IMR-90 (cell line): ENCODE measurements at regions not wholly inside any gene's neighbourhood (a gene's known extent, or its start where the extent isn't known, plus 50 kb on each side); places are given as distances from the start of the nearest gene placed in this dataset.

ENCODE experiments used
- ATAC-seq: fragments of 200-7000 bp; cut with Tn5 transposase; 2 replicates; pipeline ENCODE4 v1.9.1; 2020; ENCODE audit warnings: low read depth, mild to moderate bottlenecking, moderate library complexity
- BruUV-seq: library from RNA; stranded (reverse); fragments of 400-500 nt; replicated peaks from 2 replicates; lab custom pipeline; 2021; lab: Mats Ljungman, UMichigan
- CTCF ChIA-PET: fragments of 300-600 bp; formaldehyde crosslinking; extraction: SDS; loops from one replicate; lab custom pipeline; 2021; ENCODE audit warnings: antibody characterized with exemption; lab: Yijun Ruan, JAX
- POLR2A ChIA-PET: fragments of 300-600 bp; sonication (Branson Sonifier 250); formaldehyde crosslinking; loops from one replicate; lab custom pipeline; 2022; ENCODE audit warnings: antibody characterized with exemption; ENCODE audit not compliant: unreplicated experiment; lab: Charles Lee
- DNase-seq: peaks from one replicate; pipeline ENCODE4 v3.0.0; 2013
- H2AFZ ChIP-seq: replicated peaks from 2 replicates; pipeline ENCODE3; 2013; ENCODE audit warnings: low read length, mild to moderate bottlenecking; ENCODE audit not compliant: poor library complexity
- H2AK5ac ChIP-seq: 2 replicates; pipeline ENCODE4 v1.6.1; 2013; ENCODE audit warnings: low read depth, low read length, inconsistent platforms
- H2AK9ac ChIP-seq: replicated peaks from 2 replicates; pipeline ENCODE3; 2013; ENCODE audit warnings: mild to moderate bottlenecking, low read depth, low read length, moderate library complexity; ENCODE audit not compliant: poor library complexity
- H2BK120ac ChIP-seq: 2 replicates; pipeline ENCODE4 v1.6.1; 2013; ENCODE audit warnings: low read depth, low read length, inconsistent platforms
- H2BK15ac ChIP-seq: 3 replicates; pipeline ENCODE4 v1.6.1; 2013; ENCODE audit warnings: low read depth, low read length, inconsistent platforms
- H2BK20ac ChIP-seq: 2 replicates; pipeline ENCODE4 v1.6.1; 2013; ENCODE audit warnings: low read depth, mild to moderate bottlenecking, inconsistent platforms, low read length, moderate library complexity
- H2BK5ac ChIP-seq: 2 replicates; pipeline ENCODE4 v1.6.1; 2013; ENCODE audit warnings: mild to moderate bottlenecking, low read depth, low read length, inconsistent platforms; ENCODE audit not compliant: poor library complexity, severe bottlenecking
- H3K14ac ChIP-seq: replicated peaks from 2 replicates; pipeline ENCODE4 v1.6.1; 2013; ENCODE audit warnings: low read depth, low read length, inconsistent platforms
- H3K18ac ChIP-seq: 2 replicates; pipeline ENCODE4 v1.6.1; 2013; ENCODE audit warnings: low read depth, low read length, control low read depth
- H3K23ac ChIP-seq: 2 replicates; pipeline ENCODE4 v1.6.1; 2013; ENCODE audit warnings: low read depth, low read length, inconsistent platforms
- H3K27ac ChIP-seq: 2 replicates; pipeline ENCODE4 v1.5.1; 2013; ENCODE audit warnings: mild to moderate bottlenecking, control low read depth, low read length; ENCODE audit not compliant: insufficient read depth
- H3K27me3 ChIP-seq: 2 replicates; pipeline ENCODE4 v1.6.1; 2013; ENCODE audit warnings: low read length; ENCODE audit not compliant: control insufficient read depth, insufficient read depth
- H3K36me3 ChIP-seq: 2 replicates; pipeline ENCODE4 v1.6.1; 2013; ENCODE audit warnings: low read length, mixed read lengths; ENCODE audit not compliant: control insufficient read depth, insufficient read depth
- H3K4ac ChIP-seq: 2 replicates; pipeline ENCODE4 v1.6.1; 2013; ENCODE audit warnings: low read depth, low read length, inconsistent platforms
- H3K4me1 ChIP-seq: 2 replicates; pipeline ENCODE4 v1.6.1; 2013; ENCODE audit warnings: low read length, mixed read lengths; ENCODE audit not compliant: control insufficient read depth, insufficient read depth
- H3K4me2 ChIP-seq: 2 replicates; pipeline ENCODE4 v1.6.1; 2013; ENCODE audit warnings: low read depth, mild to moderate bottlenecking, control low read depth, low read length, moderate library complexity
- H3K4me3 ChIP-seq: 2 replicates; pipeline ENCODE4 v1.5.1; 2013; ENCODE audit warnings: low read depth, mild to moderate bottlenecking, control low read depth, low read length, moderate library complexity; ENCODE audit not compliant: insufficient read depth
- H3K56ac ChIP-seq: 2 replicates; pipeline ENCODE4 v1.6.1; 2013; ENCODE audit warnings: low read length, inconsistent platforms; ENCODE audit not compliant: insufficient read depth; ENCODE audit errors: extremely low read depth
- H3K79me1 ChIP-seq, 2 experiments: 2 replicates each; pipeline ENCODE4 v1.6.1; 2013; ENCODE audit warnings: low read length in 2 of 2, inconsistent platforms in 1 of 2, low read depth in 1 of 2
- H3K9ac ChIP-seq: 2 replicates; pipeline ENCODE4 v1.6.1; 2013; ENCODE audit warnings: low read depth, low read length, control low read depth
- H3K9me1 ChIP-seq: 2 replicates; pipeline ENCODE4 v1.6.1; 2013; ENCODE audit warnings: low read length, inconsistent platforms; ENCODE audit not compliant: insufficient read depth
- H3K9me3 ChIP-seq: 2 replicates; pipeline ENCODE4 v1.6.1; 2013; ENCODE audit warnings: low read length; ENCODE audit not compliant: control insufficient read depth, insufficient read depth
- H4K20me1 ChIP-seq: 2 replicates; pipeline ENCODE4 v1.6.1; 2013; ENCODE audit warnings: low read length, inconsistent platforms; ENCODE audit not compliant: insufficient read depth
- H4K5ac ChIP-seq: 2 replicates; pipeline ENCODE4 v1.6.1; 2013; ENCODE audit warnings: mild to moderate bottlenecking, low read depth, low read length, control low read depth
- H4K8ac ChIP-seq, 2 experiments: 2 replicates each; pipeline ENCODE4 v1.6.1; 2013; ENCODE audit warnings: low read depth in 2 of 2, low read length in 2 of 2, control low read depth in 1 of 2, inconsistent platforms in 1 of 2
- H4K91ac ChIP-seq: 2 replicates; pipeline ENCODE4 v1.6.1; 2013; ENCODE audit warnings: low read depth, low read length, inconsistent platforms; ENCODE audit not compliant: insufficient read depth
- CEBPB ChIP-seq: IDR thresholded peaks from 2 replicates; pipeline ENCODE4 v1.6.1; 2012; ENCODE audit warnings: low read depth, low read length, improper control_type of control experiment
- WGBS, 2 experiments: methylation state at CpG; one replicate each; pipeline versions ENCODE4 v1.1.5 to v1.1.7; 2013; ENCODE audit warnings: missing lambda C conversion rate in 2 of 2; ENCODE audit not compliant: insufficient read length in 1 of 2; ENCODE audit errors: extremely low coverage in 2 of 2; 5-methylcytosine and 5-hydroxymethylcytosine counted together
- dilution Hi-C: fragments of 300-500 bp; cut with HindIII; formaldehyde crosslinking; loops from one replicate; pipeline ENCODE4 v1.14.3; 2018; ENCODE audit warnings: low sequenced_read_pairs; ENCODE audit not compliant: unreplicated experiment
- in situ Hi-C: fragments of 300-500 bp; cut with MboI; formaldehyde crosslinking; loops from 3 replicates; pipeline ENCODE4 v1.14.3; 2019; ENCODE audit warnings: low sequenced_read_pairs, inconsistent platforms, mixed read lengths
- intact Hi-C: fragments of 100-400 bp; cut with micrococcal nuclease; formaldehyde crosslinking; loops from 2 replicates; pipeline ENCODE4 v1.10.0; 2022
- TF ChIP-seq, protein P1 (sequence below): fragments of 150-350 bp; IDR thresholded peaks from 2 replicates; pipeline ENCODE4 v1.6.1; 2017; ENCODE audit warnings: mild to moderate bottlenecking, antibody characterized with exemption, low read length, low read depth

- POLR2A ChIA-PET, result no interaction called here
- dilution Hi-C loops, result no loop called here
These were observed 236.8 kb downstream of the KLF13 start for GRCh38 chr15:31563421-31563820.

More at GRCh38 chr15:31563421-31563820, 236.8 kb downstream of the KLF13 start:
- Histone ChIP-seq H3K9ac (no peak overlapping the region), H2BK5ac (no peak overlapping the region), H3K56ac (no peak overlapping the region), H2BK15ac (no peak overlapping the region), H2AFZ (no peak overlapping the region), H3K9me1 (no peaks in the 10 kb centered on the region; the same call in 1 of the 2 replicates), H3K4me1 (no peaks in the 10 kb centered on the region), H2AK9ac (no peak overlapping the region), H3K27ac (no peak overlapping the region), H3K79me1 (no peaks in the 10 kb centered on the region), H3K4me2 (no peak overlapping the region), H4K20me1 (no peaks in the 10 kb centered on the region), H2AK5ac (no peak overlapping the region), H3K14ac (no peak overlapping the region), H3K18ac (no peak overlapping the region), H2BK20ac (no peak overlapping the region), H3K9me3 (no peaks in the 10 kb centered on the region), H4K5ac (no peak overlapping the region), H4K8ac (no peak overlapping the region), H3K27me3 (no peaks in the 10 kb centered on the region), H4K91ac (no peak overlapping the region), H3K23ac (no peak overlapping the region), H3K4me3 (no peak overlapping the region), H3K36me3 (no peaks in the 10 kb centered on the region), H3K4ac (no peak overlapping the region), H2BK120ac (no peak overlapping the region)
- CTCF ChIA-PET, result interaction anchor here (1.0 kb wide), 1 partner anchor 11 kb away, joined by 3 read pairs; no protein-coding TSS in a partner anchor
- no TSS peak for BruUV-seq
- ATAC-seq (no peak), DNase-seq (no peak)
- TF ChIP-seq, protein P1, sequence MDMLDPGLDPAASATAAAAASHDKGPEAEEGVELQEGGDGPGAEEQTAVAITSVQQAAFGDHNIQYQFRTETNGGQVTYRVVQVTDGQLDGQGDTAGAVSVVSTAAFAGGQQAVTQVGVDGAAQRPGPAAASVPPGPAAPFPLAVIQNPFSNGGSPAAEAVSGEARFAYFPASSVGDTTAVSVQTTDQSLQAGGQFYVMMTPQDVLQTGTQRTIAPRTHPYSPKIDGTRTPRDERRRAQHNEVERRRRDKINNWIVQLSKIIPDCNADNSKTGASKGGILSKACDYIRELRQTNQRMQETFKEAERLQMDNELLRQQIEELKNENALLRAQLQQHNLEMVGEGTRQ, result no peak
- TF ChIP-seq CEBPB, result no peak
- no CpG with 5 or more reads among the region's 3 CpGs for WGBS, 2 experiments
- intact Hi-C loops, result no loop called here
- in situ Hi-C loops, result no loop called here
